Stimulated activated CD8-positive, alpha-beta memory T cell treated with anti-CD3 and anti-CD28 coated beads, Interleukin-7, amount 100 ng/mL, for 4 hours (primary cell): ENCODE measurements at regions not wholly inside any gene's neighbourhood (a gene's known extent, or its start where the extent isn't known, plus 50 kb on each side); places are given as distances from the start of the nearest gene placed in this dataset.
A peak's percentile ranks its signal among the peaks of the same experiment; 100 is the strongest.

Experiments
- DNase-seq, 2 donors: peaks; one replicate each; pipeline ENCODE4 v3.0.0-alpha.2; 2020; ENCODE audit warnings: low read depth in 2 of 2

DNA sequence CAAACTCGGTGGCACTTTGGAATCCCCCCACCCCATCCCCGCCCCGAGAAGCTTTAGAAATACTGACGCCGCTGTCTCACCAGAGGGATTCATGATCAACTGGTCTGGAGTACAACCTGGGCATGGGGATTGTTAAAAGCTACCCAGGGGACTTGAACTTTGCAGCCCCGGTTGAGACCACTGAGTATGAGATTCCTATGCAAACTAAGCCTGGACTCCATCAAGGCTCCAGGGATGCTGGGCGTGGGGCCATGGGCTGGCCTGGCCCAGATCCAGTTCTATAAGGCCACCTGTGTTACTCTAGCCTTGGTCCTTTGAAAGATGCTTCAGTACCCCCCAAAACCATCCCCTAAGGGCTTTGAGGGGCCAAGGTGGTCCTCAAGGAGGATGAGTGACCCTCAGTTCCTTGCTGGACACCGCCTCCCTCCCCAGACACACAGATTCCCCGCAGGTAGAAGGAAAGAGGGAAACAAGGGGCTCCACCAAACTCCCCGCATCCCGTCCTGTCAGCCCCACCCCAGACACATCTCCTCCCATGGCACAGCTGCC is 68.5 kb downstream of the MRPL36 start:
- DNase-seq = no peak

DNA sequence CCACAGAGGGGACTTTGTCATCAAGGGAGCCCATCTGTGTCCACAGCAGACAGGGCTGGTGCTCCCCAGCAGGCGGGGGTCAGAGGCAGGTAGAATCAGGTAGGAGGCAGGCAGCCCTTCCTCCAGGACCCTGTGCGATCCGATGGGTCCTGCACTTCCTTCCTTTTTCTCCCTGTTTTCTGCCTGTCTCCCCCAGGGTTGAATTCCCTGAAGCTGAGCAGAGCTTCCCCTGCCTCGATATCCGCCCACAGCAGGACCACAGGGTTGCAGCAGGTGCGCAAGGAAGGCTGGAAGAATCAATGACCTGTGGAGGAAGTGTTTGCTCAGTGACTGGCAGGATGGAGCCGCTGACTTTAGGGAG is 69.2 kb downstream of the MRPL36 start:
- no peak for DNase-seq

DNA sequence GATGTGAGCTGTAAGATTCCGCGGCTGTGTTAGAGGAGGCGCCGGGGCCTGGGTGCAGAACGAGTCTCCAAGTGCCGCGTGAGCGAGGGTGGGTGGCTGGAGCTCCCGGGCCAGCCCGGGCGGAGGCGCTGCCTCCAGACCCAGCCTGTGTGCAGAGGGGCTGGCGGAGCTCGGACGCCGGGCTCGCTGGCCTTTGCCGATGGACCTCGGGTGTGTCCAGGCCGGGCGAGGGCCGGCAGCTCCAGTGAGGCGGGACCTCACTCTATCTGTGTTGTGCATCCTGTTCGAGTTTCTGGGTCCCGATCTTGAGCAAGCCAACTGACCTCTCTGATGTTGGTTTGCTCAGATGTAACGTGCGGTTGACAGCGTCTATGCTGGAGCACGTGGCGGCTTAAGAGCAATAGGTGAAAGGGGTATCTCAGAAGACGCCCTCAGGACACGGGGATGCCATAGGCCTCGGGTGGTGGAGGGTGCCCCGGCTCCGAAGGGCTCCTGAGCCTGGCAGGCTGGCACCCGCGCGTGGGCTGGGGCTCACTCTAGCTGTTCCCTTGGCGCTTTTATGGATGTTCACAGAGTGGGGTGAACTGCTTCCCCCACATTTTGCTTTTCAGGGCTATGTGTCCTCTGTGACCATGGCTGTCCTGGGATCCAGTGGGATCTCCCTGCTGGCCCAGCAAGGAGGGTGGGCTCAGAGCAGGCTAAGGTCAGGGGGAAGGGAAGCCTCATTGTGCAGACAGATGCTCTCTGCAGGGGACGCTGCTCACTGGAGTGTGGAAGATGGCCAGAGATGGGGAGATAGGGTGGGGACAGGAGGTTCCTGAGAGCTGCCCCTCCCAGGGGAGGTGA is 69.8 kb downstream of the MRPL36 start:
- DNase-seq = no peak

DNA sequence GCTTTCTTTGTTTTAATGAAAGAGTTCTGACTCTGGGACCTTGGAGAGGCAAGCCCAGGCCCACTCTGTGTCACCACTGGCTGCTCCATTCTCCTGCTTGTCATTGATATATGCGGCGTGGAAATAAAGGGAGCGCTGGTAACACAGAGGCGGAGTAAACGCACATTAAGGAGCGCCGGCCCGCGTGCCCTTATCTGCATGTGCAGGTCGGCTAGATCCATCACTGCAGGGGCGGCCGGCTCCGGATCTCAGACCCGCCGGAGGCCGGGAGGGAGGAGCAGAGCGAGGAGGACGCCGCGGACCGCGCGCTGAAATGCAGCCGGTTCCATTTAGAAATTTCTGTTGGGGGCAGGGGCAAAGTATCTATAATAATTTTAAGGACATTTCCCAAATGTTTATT is 70.8 kb downstream of the MRPL36 start:
- no peak for DNase-seq

DNA sequence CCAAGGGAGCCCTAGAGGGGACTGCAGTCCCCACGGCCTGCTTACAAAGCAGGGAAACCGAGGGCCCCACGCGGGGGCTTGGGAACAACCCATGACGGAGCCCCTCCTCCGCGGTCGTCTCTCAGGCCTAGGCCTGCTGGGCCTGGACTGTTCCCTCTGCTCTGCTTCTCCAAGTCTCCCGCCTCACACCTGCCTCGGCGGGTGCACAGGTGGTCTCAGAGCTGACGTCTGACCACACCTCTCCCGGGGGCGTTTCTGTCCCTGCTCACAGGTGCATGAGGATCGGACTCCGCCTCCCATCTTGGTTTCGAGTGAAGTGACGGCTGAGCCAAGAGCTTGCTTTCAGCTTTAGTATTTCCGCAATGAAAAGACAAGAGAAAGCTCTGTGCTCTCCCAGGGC is 72.1 kb downstream of the MRPL36 start:
- DNase-seq = no peak

DNA sequence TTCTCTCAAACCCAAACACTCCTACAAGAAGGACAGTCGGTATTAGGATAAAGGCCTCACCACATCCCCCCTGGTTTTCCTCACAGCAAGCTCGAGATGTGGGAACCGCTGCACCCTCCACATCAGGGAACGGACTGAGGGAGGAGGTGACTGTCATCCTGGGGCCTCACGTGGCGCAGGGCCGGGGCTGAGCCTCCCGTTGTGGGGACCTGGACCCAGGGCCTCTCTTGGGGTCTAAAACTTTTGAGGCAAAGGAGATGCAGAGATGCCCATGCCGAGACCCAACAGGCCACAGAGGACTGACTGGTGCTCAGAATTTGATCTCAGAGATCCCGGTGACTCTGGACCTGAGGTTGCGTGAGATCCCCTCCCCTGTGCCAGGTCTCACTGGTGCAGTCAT is 72.7 kb downstream of the MRPL36 start:
- DNase-seq = no peak

DNA sequence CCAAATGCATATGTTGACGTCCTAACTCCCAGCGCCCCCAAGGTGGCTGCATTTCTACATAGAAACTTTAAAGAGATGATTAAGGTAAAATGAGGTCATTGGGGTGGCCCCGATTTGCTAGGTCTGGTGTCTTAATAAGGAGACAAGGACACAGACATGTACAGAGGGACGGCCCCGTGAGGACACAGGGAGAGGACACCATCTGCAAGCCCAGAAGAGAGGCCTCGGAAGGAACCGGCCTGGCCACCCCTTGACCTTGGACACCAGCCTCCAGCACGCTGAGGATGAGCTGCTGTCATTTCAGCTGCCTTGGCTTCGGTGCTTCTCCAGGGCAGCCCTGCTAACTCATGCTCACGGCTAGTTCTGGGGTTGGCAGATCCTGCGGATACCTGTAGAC is 73.2 kb downstream of the MRPL36 start:
- no peak for DNase-seq

DNA sequence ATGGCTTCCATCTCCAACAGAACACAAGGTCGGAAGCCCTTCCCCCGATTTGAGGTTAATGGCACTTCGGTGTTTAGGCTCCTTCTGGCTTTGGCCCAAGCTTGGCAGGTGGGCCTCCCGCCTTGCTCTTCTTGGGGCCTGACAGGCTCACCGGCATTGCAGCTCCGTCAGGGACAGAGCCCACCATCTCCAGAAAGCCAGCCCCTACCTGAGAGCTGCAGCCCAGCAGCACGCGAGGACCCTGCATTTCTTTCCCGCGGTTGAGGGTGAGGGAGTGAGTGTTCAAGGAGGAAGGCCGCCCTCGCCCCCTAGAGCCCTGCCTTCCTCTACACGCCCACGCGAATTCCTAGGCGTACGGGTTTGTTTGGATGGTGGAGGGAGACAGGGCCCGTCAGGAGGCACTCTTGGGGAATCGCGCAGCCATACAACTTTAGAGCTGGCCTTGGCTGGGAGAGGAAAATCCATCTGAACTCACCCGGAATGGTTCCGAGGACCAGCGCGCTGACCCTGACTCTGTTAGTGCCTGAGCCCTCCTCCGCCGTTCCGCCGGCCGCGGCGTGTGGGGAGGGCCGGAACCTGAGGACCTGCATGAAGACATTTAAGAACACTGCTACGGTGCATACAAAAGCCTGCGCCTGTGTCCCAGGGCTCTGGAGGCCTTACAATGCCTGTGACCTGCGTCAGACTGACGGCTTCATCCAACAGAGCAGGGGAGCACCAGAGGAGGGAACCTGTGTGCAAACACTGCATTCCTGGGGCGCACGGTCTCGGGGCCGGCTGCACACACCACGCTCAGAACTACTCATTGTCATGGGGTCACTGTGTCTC is 73.8 kb downstream of the MRPL36 start:
- DNase-seq = no peak

DNA sequence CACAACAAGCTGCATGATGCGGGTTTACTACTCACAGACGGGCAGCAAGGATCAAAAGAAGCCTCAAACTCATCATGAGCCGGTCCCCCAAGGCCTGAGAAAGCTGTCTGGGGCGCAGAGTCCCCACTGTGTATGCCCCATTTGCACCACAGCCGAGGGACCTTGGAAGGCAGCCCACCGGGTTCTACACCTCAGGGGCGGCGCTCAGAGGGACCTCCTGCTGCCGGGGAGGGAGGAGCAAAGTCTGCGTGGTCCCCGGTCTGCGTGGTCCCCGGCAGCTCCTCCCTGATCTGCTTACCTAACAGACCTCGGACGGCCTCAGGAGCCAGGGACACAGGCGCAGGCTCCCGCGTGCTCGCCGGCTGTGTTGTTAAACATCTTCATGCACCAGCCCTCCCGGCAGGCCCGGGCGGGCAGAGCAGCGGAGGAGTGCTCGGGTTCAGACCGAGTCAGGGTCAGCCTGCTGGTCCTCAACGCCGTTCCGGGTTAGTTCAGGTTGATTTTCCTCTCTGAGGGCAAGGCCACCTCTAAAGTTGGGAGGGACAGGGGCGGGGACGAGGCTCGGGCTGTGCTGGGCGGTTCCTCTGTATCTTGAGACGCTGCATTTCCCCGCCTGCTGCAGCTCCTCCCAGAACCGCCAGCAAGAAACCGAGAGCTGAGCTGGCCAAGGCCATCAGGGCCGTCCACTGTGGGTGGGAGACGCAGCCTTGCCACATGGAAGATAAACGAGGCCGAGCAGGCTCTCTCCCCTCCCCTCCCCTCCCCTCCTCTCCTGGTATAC is 74.6 kb downstream of the MRPL36 start:
- DNase-seq = no peak

DNA sequence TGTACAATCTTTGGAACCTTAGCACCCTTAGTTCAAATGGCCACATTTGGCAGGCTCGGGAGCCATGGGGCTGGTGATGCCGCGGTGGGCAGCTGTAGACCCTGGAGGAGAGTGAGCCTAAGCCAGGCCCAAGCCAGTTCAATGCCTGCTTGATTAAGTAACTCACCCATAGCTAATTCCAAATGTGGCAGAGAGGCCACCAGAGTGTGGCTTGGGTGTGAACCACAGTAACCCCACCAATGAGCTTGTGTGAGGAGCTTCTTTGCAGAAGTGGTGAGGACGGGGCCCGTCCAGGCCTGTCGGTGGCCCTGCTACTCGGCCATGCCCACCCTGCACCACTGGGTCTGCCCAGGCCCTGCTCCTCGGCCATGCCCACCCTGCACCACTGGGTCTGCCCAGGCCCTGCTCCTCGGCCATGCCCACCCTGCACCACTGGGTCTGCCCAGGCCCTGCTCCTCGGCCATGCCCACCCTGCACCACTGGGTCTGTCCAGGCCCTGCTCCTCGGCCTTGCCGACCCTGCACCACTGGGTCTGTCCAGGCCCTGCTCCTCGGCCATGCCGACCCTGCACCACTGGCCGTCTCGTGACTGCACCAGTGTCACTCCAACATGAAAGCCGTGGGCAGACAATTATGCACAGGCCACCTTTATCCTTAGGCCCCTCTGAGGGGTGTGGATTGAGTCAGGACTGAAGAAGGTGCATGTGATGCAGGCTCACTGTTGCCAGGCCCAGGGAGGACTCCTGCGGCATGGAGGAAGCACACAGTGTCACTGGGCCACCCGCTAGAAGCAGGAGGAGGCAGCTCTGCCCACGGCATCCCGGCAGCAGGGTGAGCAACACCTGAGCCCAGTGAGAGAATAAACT is 75.4 kb downstream of the MRPL36 start:
- DNase-seq = no peak

DNA sequence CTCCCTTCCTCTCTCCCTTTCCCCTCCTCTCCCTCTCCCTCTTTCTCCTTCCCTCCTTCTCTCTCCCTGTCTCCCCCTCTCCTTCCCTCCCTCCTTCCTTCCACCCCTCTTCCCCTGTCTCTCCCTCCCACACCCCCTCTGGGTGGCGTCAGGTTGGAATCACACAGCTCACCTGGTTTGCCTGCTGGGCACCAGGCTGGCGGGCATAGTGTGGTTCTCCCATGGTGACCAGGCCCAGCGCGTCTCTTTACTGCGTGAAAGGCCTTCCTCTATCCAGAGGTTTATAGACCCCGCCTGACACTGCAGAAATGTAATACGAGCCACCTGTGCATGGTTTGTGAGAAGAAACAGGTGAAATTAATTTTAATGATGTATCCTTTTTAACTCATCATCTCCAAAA is 76.2 kb downstream of the MRPL36 start:
- no peak for DNase-seq

DNA sequence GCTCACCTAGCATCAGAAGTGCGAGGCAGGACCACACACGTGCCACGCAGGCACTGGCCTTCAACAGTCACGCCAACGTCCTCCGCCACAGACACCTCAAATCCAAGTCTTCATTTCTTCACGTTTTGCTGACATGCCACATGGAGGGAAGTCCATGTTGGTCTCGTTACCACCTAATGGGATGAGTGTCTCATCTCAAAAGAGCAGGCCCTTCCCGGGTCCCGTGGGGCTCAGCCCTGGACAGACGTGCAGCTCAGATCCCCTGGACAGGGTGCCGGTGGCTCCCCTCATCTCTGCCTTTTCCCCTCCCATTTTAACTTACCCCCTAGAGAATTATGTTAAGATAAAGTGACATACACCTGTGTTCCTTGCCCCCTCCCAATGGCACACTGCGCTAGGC is 76.8 kb downstream of the MRPL36 start:
- no peak for DNase-seq

DNA sequence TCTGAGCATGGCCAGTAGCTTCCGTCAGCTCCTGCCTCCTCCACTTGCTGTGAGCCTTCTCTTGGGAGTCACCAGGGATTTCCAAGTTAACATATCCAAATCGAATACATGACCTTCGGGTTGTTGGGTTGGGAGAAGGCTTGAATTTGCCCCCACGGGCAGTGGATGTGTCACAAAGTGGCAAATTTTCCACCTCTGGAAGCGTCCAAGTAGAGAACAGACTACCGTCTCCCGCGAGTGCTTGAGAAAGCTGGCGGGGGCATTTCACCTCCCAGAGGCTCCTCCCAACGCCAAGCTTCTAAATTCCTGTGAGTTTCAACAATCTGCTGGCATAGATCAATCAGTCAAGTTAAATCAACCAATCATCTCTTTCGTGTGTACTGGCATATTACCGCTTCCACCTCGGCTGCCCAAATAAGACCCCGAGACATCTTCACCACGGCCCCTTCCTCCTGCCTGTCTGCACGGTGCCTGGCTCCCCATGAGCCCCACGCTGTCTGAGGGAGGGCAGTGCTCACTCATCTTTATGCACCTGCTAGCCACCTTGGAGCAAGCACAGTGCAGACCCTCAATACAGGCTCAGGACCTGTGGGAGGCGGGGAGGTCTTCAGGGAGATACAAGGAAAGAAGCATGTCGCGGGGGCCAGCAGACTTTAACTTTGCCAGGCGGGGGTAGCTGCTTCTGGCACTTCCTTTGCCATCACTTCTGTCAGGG is 79.1 kb downstream of the MRPL36 start:
- DNase-seq = no peak

DNA sequence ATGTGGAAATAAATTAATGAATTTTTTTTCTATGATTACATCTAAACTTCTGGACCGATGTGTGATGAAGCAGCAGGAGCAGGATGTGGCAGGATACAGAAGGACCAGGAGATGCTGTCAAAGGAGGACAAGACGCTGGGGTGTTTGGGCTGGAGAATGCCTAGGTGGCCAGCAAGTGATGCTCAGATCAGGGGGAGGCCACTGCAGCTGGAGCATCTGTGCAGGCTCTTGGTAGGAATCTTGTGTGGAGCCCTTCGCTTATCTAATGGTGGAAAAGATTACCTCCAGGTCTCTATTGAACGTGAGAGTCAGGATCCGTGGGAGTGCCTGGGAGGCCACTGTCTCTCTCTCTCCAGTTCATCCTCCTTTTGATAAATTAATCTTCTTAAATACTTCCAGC is 79.8 kb downstream of the MRPL36 start:
- no peak for DNase-seq

DNA sequence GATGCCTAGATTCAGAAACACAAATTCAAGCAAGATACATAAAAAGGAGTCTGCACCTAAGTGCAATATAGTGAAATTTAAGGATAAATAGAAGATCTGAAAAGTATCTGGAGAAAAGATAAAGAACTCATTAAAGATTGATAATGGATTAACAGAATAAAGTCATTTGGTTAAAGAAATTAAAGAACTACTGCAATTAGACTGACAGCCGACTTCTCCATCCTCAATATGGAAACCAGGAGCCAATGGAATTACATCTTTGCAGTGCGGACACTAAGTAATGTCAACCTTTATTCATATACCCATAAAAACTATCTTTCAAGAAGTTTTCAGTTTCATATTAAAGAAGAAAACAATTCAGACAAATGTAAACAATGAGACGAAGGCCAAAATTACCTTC is 81.0 kb downstream of the MRPL36 start:
- no peak for DNase-seq

DNA sequence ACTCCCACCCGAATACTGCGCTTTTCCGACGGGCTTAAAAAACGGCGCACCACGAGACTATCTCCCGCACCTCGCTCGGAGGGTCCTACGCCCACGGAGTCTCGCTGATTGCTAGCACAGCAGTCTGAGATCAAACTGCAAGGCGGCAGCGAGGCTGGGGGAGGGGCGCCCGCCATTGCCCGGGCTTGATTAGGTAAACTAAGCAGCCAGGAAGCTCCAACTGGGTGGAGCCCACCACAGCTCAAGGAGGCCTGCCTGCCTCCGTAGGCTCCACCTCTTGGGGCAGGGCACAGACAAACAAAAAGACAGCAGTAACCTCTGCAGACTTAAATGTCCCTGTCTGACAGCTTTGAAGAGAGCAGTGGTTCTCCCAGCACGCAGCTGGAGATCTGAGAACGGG is 89.5 kb downstream of the MRPL36 start:
- peak in 1 of 2 donors; percentile 6 for DNase-seq

DNA sequence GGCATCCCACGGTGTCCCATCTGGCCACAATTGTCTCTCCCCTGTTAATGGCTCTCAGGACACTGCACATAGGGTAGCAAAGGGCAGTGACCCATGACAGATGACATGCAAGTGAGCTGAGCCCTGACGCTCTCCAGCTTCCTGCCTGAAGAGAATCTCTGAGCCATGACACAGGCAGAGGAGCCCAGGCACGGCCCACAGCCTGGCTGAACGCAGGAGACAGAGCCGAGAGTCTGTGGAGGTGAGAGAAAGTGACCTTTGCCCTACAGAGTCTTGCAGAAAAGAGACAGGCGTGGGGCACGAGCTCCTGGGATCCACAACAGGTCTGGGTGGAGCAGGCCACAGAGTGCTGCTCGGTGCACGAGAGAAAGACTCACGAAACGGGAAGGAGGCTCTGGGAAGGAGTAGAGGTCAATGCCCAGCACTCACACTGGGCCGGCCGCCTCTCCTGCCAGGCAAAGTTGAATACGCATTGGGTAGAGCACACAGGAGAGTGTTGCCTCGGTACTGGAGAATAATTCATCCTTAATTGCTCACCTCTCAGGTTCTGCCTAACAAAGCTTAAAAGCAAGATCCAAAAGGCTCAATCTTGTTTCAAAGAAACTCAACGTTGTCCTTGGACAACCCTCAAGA is 90.3 kb downstream of the MRPL36 start:
- no peak for DNase-seq

DNA sequence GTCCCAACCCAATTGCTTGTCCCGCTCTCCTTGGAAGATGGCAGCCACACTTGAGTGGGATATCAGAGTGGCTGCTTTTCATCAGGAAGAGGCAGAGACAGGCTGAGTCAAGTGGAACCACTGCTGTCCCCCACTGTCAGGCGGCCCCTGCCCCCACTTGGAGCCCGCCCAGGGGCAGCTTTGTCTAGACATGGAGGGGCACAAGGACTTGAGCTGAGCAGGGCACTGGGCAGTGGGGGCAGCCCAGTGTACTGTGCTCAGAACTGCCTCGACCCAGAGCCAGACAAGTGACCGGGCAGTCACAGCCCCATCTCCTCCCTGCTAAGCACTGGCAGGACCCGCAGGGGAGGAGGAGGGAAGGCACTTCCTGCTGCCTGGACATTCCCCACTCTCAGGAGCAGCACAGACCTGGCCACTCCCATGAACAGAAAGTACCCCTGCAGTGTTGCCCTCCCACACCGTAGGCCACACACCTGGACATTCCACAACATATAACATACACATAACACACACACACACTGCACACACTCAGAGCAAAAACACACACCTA is 91.0 kb downstream of the MRPL36 start:
- no peak for DNase-seq

DNA sequence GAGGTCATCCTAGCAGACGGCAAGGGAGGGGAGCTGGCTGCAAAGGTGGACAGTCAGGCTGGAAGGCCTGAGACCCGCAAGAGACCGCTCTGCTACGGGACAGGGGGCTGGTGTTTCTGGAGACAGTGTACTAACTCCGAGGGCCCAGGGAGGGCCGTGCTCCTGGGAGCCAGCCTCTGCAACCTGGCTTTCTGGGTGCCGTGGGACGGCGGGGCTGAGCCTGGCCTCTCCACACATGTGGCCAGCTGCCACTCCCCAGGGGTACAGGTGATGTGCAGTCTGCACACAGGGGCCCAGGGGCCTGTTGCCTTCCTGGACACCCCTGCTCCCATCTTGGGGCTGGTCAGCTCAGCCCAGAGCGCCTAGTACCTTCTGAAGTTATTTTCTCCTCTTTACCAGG is 92.2 kb downstream of the MRPL36 start:
- DNase-seq = no peak

DNA sequence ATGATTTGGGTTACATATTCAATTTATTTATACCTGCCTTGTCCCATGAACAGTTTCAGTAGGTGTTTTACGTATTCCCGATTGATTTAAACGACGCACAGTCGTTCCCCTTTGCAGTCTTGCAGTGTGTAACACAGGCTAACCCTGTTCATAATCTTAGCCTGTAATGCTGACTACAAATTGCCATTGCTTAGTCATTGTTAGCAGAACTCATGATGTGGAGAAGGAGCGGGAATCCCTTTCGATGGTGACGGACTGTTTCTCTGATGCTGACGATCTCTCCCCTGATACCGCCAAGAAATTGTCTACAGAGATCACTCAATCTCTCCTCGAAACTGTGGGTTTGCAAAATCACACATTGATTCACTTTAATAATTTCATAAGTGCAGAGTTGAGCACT is 93.2 kb downstream of the MRPL36 start:
- DNase-seq = no peak
